ENCODE measurements at regions not wholly inside any gene's neighbourhood (a gene's known extent, or its start where the extent isn't known, plus 50 kb on each side); places are given as distances from the start of the nearest gene placed in this dataset.

DNA sequence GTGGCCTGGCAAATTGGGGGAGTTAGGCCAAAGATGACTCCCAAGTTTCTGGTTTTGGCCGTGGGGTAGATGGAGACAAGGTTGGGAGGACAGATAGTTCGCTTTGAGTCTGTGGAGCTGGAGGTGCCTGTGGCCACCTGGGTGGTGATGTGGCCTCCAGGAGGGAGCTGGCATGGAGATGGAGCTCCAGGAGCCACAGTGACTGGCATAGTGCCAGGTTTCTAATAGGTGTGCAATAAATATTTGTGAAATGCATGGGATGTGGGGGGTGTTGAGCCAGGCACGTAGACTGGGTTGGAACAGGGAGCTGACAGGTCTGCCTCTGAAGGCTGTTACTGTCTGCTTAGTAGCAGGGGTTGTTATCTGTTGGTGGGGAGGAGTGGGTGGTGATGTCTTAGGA lies 102.7 kb downstream of the PAX1 start:
- Histone ChIP-seq H3K27ac (ENCODE audit: low read depth in 1 of 2, low read length in 2 of 2) (no peak overlapping the region), H3K36me3 (replicated peaks in 1 of 2; ENCODE audit: control insufficient read depth in 1 of 2, insufficient read depth in 2 of 2, low read length in 2 of 2) (no peaks in the 10 kb centered on the region), H3K4me2 (replicated peaks; ENCODE audit: extremely low read depth, low read length, poor library complexity, severe bottlenecking) (no peak overlapping the region), H3K4me1 (ENCODE audit: control insufficient read depth in 1 of 2, insufficient read depth in 2 of 2, low read length in 2 of 2) (no peaks in the 10 kb centered on the region), H3K27me3 (ENCODE audit: control insufficient read depth in 2 of 2, insufficient read depth in 2 of 2, low read length in 2 of 2) (no peaks in the 10 kb centered on the region), H4K20me1 (ENCODE audit: insufficient read depth, low read length) (no peaks in the 10 kb centered on the region), H3K79me2 (ENCODE audit: insufficient read depth, low read length) (no peaks in the 10 kb centered on the region), H3K4me3 (replicated peaks in 1 of 3; ENCODE audit: low read depth in 2 of 3, low read length in 3 of 3) (no peak overlapping the region), H2AFZ (ENCODE audit: insufficient read depth, low read depth, low read length, poor library complexity, severe bottlenecking) (no peak overlapping the region), H3K9me3 (replicated peaks in 1 of 2; ENCODE audit: control insufficient read depth in 1 of 2, insufficient read depth in 1 of 2, low read length in 2 of 2) (no peaks in the 10 kb centered on the region), H3K9ac (ENCODE audit: insufficient read depth, low read length, poor library complexity, severe bottlenecking) (no peak overlapping the region)
- Mint-ChIP-seq H3K27me3 (ENCODE audit: low read depth in 3 of 3) (peaks cover 0 to 3% (median 1%) of the 10 kb centered on the region in 3 donors), H3K27ac (no peak overlapping the region), H3K36me3 (no peaks in the 10 kb centered on the region), H3K4me1 (no peaks in the 10 kb centered on the region), H3K4me3 (no peak overlapping the region), H3K9me3 (no peaks in the 10 kb centered on the region)
- DNase-seq: no peak
- intact Hi-C loops (cut with micrococcal nuclease): no loop called here
- 78% methylated on average over 3 of the region's 3 CpGs for whole genome bisulfite sequencing (ENCODE audit: insufficient coverage)
- TF ChIP-seq, protein P1, sequence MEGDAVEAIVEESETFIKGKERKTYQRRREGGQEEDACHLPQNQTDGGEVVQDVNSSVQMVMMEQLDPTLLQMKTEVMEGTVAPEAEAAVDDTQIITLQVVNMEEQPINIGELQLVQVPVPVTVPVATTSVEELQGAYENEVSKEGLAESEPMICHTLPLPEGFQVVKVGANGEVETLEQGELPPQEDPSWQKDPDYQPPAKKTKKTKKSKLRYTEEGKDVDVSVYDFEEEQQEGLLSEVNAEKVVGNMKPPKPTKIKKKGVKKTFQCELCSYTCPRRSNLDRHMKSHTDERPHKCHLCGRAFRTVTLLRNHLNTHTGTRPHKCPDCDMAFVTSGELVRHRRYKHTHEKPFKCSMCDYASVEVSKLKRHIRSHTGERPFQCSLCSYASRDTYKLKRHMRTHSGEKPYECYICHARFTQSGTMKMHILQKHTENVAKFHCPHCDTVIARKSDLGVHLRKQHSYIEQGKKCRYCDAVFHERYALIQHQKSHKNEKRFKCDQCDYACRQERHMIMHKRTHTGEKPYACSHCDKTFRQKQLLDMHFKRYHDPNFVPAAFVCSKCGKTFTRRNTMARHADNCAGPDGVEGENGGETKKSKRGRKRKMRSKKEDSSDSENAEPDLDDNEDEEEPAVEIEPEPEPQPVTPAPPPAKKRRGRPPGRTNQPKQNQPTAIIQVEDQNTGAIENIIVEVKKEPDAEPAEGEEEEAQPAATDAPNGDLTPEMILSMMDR (IDR thresholded peaks at IDR 0.05): no peak

DNA sequence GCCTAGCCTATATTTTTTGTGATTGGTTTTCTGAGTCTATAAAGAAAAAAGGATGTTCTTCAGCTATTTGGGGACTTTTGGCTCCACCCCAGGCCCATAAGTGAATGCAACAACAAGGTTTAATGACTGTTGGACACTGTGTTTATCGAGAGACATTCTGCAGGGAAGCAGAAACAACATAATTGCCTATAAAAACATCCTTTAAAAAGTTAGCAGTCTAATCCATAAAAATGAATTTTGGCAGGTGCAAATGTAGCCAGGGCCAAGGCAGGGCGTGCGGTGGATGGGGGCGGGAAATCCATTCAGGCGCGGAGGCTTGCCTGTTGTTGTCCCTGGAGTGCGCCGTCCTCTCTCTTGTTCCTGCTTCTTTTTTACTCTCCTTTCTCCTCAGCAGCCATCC lies 99.3 kb downstream of the PAX1 start:
- intact Hi-C loops (cut with micrococcal nuclease): no loop called here
- no peaks in the 10 kb centered on the region for H3K9me3 ChIP-seq (replicated peaks in 1 of 2; ENCODE audit: control insufficient read depth in 1 of 2, insufficient read depth in 1 of 2, low read length in 2 of 2)
- DNase-seq: no peak
- no peak overlapping the region for H2AFZ ChIP-seq (ENCODE audit: insufficient read depth, low read depth, low read length, poor library complexity, severe bottlenecking)
- no peaks in the 10 kb centered on the region for H3K36me3 Mint-ChIP-seq
- H3K36me3 ChIP-seq (replicated peaks in 1 of 2; ENCODE audit: control insufficient read depth in 1 of 2, insufficient read depth in 2 of 2, low read length in 2 of 2): no peaks in the 10 kb centered on the region
- no peaks in the 10 kb centered on the region for H3K27me3 ChIP-seq (ENCODE audit: control insufficient read depth in 2 of 2, insufficient read depth in 2 of 2, low read length in 2 of 2)
- peaks cover 0 to 4% (median 0%) of the 10 kb centered on the region in 3 donors for H3K27me3 Mint-ChIP-seq (ENCODE audit: low read depth in 3 of 3)
- no peak overlapping the region for H3K9ac ChIP-seq (ENCODE audit: insufficient read depth, low read length, poor library complexity, severe bottlenecking)
- H4K20me1 ChIP-seq (ENCODE audit: insufficient read depth, low read length): no peaks in the 10 kb centered on the region
- 98% methylated on average over 7 of the region's 8 CpGs for WGBS (ENCODE audit: insufficient coverage)
- no peak overlapping the region for H3K4me2 ChIP-seq (replicated peaks; ENCODE audit: extremely low read depth, low read length, poor library complexity, severe bottlenecking)
- H3K4me1 Mint-ChIP-seq: no peaks in the 10 kb centered on the region
- peaks cover 0 to 2% (median 0%) of the 10 kb centered on the region in 7 donors for H3K9me3 Mint-ChIP-seq
- TF ChIP-seq, protein P1 (IDR thresholded peaks at IDR 0.05): no peak
- no peaks in the 10 kb centered on the region for H3K79me2 ChIP-seq (ENCODE audit: insufficient read depth, low read length)
- no peak overlapping the region for H3K4me3 ChIP-seq (replicated peaks in 1 of 3; ENCODE audit: low read depth in 2 of 3, low read length in 3 of 3)
- H3K27ac Mint-ChIP-seq: no peak overlapping the region
- no peak overlapping the region for H3K27ac ChIP-seq (ENCODE audit: low read depth in 1 of 2, low read length in 2 of 2)
- no peaks in the 10 kb centered on the region for H3K4me1 ChIP-seq (ENCODE audit: control insufficient read depth in 1 of 2, insufficient read depth in 2 of 2, low read length in 2 of 2)
- no peak overlapping the region for H3K4me3 Mint-ChIP-seq

Measured in CD14-positive monocyte (primary cell).